Endothelial cell (in vitro differentiated cells): ENCODE measurements at regions not wholly inside any gene's neighbourhood (a gene's known extent, or its start where the extent isn't known, plus 50 kb on each side); places are given as distances from the start of the nearest gene placed in this dataset.

Source experiments
- DNase-seq: peaks from one replicate; pipeline ENCODE4 v3.0.0; 2021; ENCODE audit warnings: low spot score
- H3K27ac Mint-ChIP-seq: one replicate; pipeline ENCODE4 v1.8.0; 2021; ENCODE audit warnings: mixed read lengths, inconsistent platforms; ENCODE audit not compliant: unreplicated experiment
- H3K27me3 Mint-ChIP-seq: one replicate; pipeline ENCODE4 v1.8.0; 2021; ENCODE audit warnings: mild to moderate bottlenecking, moderate library complexity, mixed read lengths, inconsistent platforms; ENCODE audit not compliant: unreplicated experiment
- H3K36me3 Mint-ChIP-seq: one replicate; pipeline ENCODE4 v1.8.0; 2021; ENCODE audit warnings: mild to moderate bottlenecking, low read depth, mixed read lengths, inconsistent platforms; ENCODE audit not compliant: unreplicated experiment
- H3K4me1 Mint-ChIP-seq: one replicate; pipeline ENCODE4 v1.8.0; 2021; ENCODE audit warnings: mild to moderate bottlenecking, mixed read lengths, inconsistent platforms; ENCODE audit not compliant: unreplicated experiment
- H3K4me3 Mint-ChIP-seq: one replicate; pipeline ENCODE4 v1.8.0; 2021; ENCODE audit warnings: mild to moderate bottlenecking, mixed read lengths, inconsistent platforms; ENCODE audit not compliant: unreplicated experiment
- H3K9me3 Mint-ChIP-seq: one replicate; pipeline ENCODE4 v1.8.0; 2021; ENCODE audit warnings: mixed read lengths, inconsistent platforms; ENCODE audit not compliant: unreplicated experiment
- TF ChIP-seq, protein P1 (sequence below): fragments of 200-600 bp; sonication (generic); IDR thresholded peaks from one replicate; pipeline ENCODE4 v1.5.0; 2021; ENCODE audit warnings: antibody characterized with exemption; ENCODE audit not compliant: unreplicated experiment

DNA sequence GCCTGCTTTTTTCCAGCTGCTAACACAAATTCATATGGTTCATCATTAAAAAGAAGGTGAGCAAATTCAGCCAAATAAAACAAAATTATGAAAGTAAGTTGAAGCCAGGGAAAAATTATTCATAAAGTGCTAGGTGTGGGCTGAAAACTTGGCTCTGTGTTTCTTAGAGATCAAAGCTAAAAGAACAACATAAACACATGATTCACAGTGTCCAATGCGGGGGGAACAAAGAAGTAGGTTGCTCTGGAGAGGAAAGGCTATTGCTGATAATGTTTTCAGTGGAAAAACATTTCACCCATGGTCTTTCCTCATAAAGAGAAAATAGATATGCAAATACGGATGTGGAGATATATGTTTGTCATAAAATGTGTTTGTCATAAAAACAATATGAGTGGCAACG lies 1691.5 kb upstream of the SLC10A2 start:
- no peaks in the 10 kb centered on the region for H3K36me3 Mint-ChIP-seq
- no peak for DNase-seq
- H3K9me3 Mint-ChIP-seq = no peaks in the 10 kb centered on the region
- no peak overlapping the region for H3K27ac Mint-ChIP-seq
- TF ChIP-seq, protein P1, sequence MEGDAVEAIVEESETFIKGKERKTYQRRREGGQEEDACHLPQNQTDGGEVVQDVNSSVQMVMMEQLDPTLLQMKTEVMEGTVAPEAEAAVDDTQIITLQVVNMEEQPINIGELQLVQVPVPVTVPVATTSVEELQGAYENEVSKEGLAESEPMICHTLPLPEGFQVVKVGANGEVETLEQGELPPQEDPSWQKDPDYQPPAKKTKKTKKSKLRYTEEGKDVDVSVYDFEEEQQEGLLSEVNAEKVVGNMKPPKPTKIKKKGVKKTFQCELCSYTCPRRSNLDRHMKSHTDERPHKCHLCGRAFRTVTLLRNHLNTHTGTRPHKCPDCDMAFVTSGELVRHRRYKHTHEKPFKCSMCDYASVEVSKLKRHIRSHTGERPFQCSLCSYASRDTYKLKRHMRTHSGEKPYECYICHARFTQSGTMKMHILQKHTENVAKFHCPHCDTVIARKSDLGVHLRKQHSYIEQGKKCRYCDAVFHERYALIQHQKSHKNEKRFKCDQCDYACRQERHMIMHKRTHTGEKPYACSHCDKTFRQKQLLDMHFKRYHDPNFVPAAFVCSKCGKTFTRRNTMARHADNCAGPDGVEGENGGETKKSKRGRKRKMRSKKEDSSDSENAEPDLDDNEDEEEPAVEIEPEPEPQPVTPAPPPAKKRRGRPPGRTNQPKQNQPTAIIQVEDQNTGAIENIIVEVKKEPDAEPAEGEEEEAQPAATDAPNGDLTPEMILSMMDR = no peak
- H3K27me3 Mint-ChIP-seq = no peaks in the 10 kb centered on the region
- H3K4me1 Mint-ChIP-seq = no peaks in the 10 kb centered on the region
- no peak overlapping the region for H3K4me3 Mint-ChIP-seq

DNA sequence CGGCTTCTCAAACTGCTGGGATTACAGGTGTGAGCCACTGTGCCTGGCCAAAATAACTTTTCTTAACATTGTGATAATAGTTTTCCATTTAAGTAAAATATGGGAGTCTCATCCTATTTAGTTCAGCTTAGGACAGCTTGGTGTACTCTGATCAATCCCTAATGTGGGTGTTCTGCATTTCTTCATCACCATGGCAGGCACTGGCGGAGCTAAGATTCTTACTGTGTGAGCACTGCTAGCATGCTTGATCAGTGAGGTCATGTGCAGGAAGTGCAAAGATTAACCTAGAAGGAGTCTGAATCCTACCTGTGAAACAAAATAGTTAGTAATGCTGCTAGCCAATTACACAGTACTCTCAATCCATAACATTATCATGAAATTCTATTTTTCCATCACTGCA lies 1684.2 kb upstream of the SLC10A2 start:
- H3K9me3 Mint-ChIP-seq = no peaks in the 10 kb centered on the region
- no peaks in the 10 kb centered on the region for H3K4me1 Mint-ChIP-seq
- no peak for DNase-seq
- no peaks in the 10 kb centered on the region for H3K36me3 Mint-ChIP-seq
- no peak overlapping the region for H3K4me3 Mint-ChIP-seq
- TF ChIP-seq, protein P1 = no peak
- H3K27me3 Mint-ChIP-seq = no peaks in the 10 kb centered on the region
- no peak overlapping the region for H3K27ac Mint-ChIP-seq

DNA sequence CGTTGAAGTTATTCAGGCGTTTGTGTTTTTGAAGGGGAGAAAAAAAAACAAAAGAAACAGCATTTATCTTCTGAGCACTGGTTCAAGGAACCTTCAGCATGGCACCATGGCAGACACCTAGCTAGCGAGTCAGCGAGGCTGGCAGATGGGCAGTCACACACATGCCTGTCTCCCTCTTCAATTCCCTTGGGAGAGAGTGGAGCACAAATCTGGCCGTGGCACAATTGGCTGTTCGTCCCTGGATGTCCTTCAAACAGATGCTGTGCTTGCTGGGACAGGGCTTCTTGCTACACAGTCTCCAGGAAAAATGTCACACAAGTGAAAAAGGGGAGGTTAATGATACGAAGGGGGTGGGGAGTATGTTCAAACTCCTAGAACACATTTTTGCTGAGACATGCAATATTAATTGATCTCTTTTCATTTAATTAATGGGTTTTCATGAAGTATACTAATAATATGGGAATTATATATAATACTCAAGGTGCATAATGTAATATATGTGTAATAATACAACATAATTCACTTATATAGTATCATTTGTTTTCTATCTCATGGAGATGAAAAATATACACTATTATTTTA lies 1674.5 kb upstream of the SLC10A2 start:
- TF ChIP-seq, protein P1 = no peak
- DNase-seq = no peak
- Mint-ChIP-seq H3K4me1 (no peaks in the 10 kb centered on the region), H3K27ac (no peak overlapping the region), H3K36me3 (no peaks in the 10 kb centered on the region), H3K27me3 (no peaks in the 10 kb centered on the region), H3K9me3 (no peaks in the 10 kb centered on the region), H3K4me3 (no peak overlapping the region)

DNA sequence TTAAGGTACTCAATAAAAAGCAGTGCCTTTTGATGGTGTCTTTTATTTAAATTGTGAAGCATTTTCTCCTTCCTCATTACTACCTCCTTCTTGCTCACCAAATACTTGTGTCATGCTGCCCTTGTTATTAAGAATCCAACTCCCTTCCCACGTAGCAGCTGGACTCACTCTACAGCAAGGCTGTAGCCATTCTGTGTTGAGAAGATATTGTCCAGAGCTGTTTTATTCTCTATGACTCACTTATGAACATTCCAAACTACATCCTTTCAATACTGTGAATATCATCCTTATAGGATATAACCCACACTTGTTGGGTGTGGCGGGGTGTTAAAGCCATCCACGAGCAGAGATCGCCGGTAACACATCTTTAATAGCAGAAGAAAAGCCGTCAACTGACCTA lies 1671.5 kb upstream of the SLC10A2 start:
- no peak for DNase-seq
- H3K4me3 Mint-ChIP-seq = no peak overlapping the region
- no peaks in the 10 kb centered on the region for H3K36me3 Mint-ChIP-seq
- H3K27ac Mint-ChIP-seq = no peak overlapping the region
- no peaks in the 10 kb centered on the region for H3K4me1 Mint-ChIP-seq
- H3K9me3 Mint-ChIP-seq = no peaks in the 10 kb centered on the region
- TF ChIP-seq, protein P1 = no peak
- no peaks in the 10 kb centered on the region for H3K27me3 Mint-ChIP-seq

DNA sequence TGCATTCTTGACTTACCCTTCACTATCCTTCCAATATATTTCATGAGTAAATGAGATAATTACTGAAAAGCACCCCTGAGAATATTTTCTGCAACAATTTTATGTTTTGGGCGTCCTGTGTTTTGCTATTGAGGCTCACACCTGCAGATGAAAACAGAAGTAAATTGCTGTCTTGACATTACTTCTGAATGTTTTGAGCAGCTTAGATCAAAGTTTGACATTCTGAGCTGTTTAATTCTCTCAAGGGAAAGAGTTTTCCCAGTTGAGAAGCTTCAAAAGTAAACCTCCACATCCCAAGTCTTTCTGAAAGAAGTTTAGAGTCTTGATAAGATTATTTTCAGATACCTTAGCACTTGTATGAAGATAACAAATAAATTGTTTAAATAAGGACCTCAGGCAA lies 1667.2 kb upstream of the SLC10A2 start:
- no peaks in the 10 kb centered on the region for H3K4me1 Mint-ChIP-seq
- no peak overlapping the region for H3K27ac Mint-ChIP-seq
- no peaks in the 10 kb centered on the region for H3K36me3 Mint-ChIP-seq
- H3K27me3 Mint-ChIP-seq = no peaks in the 10 kb centered on the region
- H3K9me3 Mint-ChIP-seq = no peaks in the 10 kb centered on the region
- TF ChIP-seq, protein P1 = no peak
- H3K4me3 Mint-ChIP-seq = no peak overlapping the region
- DNase-seq = no peak
